ENCODE measurements at regions not wholly inside any gene's neighbourhood (a gene's known extent, or its start where the extent isn't known, plus 50 kb on each side); places are given as distances from the start of the nearest gene placed in this dataset.

DNA sequence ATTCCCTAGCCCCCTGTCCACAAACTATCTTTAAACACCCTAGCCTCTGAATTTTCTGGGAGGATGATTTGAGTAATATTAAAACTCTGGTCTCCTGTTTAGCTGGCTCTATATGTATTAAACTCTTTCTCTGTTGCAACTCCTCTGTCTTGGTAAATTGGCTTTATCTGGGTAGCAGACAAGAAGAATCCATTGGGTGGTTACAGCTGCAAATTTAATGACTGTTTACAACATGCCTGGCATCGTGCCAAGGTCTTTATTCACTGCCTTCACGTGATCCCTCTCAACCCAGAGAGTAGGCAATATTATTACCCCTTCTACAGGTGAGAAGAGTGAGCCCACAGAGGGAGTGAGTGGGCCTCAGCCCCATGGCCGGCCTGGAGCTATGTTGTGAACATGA lies 77.8 kb upstream of the MYL2 start:
- no peak for DNase-seq

DNA sequence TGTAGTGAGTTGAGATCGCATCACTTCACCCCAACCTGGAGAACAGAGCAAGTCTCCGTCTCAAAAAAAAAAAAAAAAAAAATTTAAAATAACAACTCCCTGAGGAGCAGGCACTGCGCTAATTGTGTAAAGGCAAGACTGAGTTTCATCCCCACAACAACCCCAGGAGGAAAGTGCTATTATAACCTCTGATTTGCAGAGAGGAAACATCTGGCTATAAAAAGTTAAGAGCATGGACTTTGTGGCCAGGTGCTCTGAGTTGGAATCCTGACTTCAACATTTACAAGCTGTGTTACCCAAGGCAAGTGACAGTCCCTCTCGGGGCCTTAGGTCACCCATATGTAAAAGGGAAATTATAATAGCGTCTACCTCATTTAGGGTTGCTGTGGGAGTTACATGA lies 76.0 kb upstream of the MYL2 start:
- no peak for DNase-seq

DNA sequence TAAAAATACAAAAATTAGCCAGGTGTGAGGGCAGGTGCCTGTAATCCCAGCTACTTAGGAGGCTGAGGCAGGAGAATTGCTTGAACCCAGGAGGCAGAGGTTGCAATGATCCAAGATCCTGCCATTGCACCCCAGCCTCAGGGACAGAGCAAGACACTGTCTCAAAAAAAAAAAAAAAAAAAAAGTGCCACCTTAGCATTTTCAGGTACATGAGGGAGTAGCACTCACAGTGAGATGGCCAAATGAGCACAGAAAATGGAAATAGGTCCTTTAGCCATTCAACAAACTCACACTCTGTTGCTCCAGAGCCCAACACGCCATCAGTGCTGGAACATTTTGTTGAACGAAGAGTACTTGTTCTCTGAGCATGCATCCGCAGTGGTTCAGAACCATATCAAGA lies 75.2 kb upstream of the MYL2 start:
- DNase-seq, result no peak

DNA sequence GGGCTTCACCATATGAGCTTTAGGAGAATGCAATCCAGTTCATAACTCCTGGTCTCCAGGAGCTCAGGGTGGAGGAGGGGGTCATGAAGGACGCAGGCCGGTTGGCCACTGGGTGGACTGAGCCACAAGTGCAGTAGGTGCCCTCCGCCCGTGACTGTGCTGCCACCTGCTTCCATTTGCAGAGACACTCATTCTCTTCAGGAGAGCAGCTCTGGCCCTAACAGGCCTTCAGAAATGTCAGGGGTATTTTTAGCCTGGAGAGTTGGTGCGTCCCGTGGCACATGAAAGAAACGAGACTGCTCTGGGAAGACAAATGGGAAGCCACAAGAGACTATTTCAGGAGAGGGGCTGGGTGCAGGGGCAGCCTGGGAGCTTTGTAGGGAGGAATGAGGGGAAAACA lies 74.6 kb upstream of the MYL2 start:
- DNase-seq, result no peak

DNA sequence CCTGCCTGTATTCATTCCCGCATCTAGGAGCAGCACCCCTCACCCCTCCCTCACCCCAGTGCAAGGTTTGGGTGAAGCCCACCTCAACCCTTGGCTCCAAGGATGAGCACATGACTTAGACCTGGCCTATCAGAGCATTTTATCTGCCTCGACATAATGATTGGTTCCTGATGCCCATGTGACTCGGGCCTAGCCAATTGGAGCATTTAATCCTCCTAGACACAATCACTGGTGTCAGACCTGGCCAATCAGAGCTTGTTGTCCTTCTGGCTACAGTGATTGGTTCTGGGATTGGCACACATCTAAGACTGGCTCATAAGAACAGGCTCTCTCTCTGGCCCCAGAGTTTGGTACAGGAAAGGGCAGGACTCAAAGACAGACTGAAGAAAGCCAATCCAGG lies 73.1 kb upstream of the MYL2 start:
- DNase-seq, result no peak

DNA sequence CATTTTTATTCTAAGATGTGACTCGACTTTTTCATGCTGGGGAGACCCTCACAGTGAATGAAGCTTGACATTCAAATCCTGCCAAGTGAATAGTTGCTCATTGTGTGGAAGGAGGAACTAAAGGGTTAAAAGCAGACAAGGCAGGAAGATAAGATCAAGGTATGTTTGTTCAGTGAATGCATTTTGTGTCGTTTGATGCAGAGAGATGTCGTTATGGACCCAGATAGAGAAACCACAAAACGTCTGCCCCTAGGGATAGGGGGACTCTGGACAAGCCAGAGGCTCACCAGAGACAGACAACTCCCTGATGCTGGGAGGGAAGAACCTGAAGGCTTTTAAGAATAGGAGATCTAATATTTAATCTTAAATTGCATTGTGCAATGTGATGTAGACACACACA lies 72.5 kb upstream of the MYL2 start:
- DNase-seq, result no peak

DNA sequence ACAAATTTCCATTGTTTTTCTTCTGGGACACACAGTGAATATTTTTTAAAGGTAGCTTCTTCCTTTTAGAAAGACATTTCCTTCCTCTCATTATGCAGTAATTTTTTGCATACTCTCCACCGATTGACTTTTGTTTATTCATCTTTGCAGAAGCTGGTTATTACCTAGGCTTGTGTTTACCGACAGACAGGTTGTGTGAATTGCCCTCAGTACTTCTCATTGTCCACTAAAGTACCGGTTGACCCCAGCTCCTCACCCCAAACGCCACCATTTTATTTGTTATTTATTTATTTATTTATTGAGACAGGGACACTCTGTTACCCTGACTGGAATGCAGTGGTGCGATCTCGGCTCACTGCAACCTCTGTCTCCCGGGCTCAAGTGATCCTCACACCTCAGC lies 63.4 kb upstream of the MYL2 start:
- no peak for DNase-seq

DNA sequence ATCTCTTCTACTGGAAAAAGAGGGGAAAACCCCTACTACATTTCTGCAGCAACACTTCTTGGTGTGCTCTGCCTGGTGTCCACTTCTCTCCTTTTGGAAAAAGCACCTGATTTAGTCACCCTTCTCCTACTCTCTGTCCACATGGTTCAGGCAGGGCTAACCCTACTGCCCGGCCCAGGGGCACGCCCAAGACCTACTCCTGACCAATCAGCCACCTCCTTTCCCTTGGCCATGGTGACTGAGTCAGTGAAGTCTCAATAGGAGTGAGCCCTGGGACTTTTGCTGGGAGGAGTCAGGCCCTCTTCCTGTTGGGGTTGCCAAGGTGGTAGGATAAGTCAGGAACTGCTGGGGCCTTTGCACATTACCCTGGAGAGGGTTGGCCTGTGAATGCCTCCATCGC lies 52.5 kb upstream of the MYL2 start:
- DNase-seq, result no peak

DNA sequence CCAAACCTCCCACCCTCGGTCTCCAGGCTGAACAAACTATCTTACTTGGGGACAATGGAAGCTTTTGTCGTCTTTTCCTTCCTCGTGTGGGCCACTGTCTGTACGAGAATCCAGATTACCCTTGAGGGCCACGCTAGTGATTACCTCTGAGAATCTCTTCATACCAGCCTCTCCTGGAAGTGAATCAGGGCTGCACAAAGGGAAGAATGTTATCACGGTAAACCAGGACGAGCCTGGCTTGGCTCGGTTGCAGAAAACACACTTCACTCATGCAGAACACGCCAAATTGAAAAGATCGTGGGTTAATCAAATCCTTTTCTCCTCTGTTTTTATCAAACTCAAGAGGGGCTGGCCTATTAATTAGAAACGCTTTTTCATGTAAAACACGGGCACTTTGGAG lies 51.6 kb upstream of the MYL2 start:
- DNase-seq, result no peak

DNA sequence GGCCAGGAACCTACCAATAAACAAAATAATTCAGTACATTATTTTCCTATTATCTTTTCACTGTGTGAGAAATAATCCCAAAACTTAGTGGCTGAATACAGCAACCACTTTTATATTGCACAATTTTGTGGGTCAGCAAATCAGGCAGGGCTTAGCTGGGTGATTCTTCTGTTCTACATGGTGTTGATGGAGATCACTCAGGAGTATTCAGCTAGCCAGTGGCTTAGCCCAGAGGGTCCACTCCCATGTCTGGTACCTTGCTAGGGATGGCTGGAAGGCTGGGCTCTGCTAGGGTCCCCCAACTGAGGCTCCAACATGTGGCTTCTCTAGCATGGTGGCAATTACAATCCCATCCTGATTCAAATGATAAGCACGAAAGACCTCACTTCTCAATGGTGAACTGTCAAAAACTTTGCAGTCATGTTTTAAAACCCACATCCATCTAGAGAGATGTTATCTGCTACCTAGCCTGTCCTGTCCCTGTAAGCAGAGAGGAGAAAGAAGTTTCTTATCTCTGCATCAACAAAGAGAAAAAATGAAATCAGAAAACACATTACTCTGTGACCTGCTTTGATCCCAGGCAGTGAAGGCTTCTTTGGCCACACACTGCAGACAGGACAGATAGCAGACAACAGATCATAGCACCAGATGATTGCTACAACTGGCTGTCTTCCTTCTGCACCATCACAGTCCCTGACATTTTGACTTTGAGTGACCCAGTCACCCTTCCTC lies 51.0 kb upstream of the MYL2 start:
- DNase-seq, result no peak

Measured in activated naive CD4-positive, alpha-beta T cell (primary cell).